ENCODE measurements at regions not wholly inside any gene's neighbourhood (a gene's known extent, or its start where the extent isn't known, plus 50 kb on each side); places are given as distances from the start of the nearest gene placed in this dataset.

DNA sequence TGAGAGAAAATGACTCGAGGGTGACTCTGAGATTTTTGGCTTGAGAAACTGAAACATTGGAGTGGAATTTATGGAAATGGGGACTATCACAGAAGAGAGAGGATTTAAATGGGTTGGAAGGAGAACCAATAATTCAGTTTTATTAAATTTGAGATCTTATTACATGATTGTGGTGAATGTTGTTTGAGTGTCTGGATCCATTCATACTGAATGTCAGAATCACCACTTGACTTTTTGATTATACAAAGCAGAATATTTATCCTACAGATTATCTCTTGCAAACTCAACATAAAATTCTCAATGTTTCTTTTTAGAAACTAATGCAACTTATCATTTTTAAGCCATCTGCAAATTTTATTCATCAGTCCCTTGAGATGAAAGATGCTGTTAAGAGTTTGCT lies 332.8 kb downstream of the CNTN3 start:
- Histone ChIP-seq H3K4me3 (ENCODE audit: control insufficient read depth in 2 of 3, extremely low read depth in 1 of 3, insufficient read depth in 2 of 3, low read depth in 1 of 3, low read length in 3 of 3) (no peak overlapping the region), H3K27me3 (ENCODE audit: control insufficient read depth, extremely low read depth, insufficient read depth, low read length) (no peaks in the 10 kb centered on the region), H3K4me2 (ENCODE audit: control insufficient read depth, extremely low read depth, insufficient read depth, low read depth, low read length) (no peak overlapping the region), H2AFZ (ENCODE audit: control insufficient read depth, low read length) (no peak overlapping the region), H3K4me1 (ENCODE audit: control insufficient read depth, extremely low read depth, insufficient read depth, low read length) (no peaks in the 10 kb centered on the region), H3K36me3 (ENCODE audit: control insufficient read depth in 2 of 2, extremely low read depth in 1 of 2, insufficient read depth in 2 of 2, low read length in 2 of 2) (no peaks in the 10 kb centered on the region), H3K79me2 (ENCODE audit: control insufficient read depth, insufficient read depth, low read length) (no peaks in the 10 kb centered on the region), H3K9ac (ENCODE audit: control insufficient read depth, extremely low read depth, insufficient read depth, low read length) (no peak overlapping the region), H3K27ac (ENCODE audit: control insufficient read depth, insufficient read depth, low read length) (no peak overlapping the region), H3K9me1 (ENCODE audit: control insufficient read depth, extremely low read depth, insufficient read depth, low read length) (no peaks in the 10 kb centered on the region), H4K20me1 (ENCODE audit: control insufficient read depth, extremely low read depth, insufficient read depth, low read length) (no peaks in the 10 kb centered on the region), H3K9me3 (ENCODE audit: control insufficient read depth, low read depth, low read length) (no peaks in the 10 kb centered on the region)
- no peak for DNase-seq (ENCODE audit: low read depth, low spot score)
- dilution Hi-C loops (cut with MboI; ENCODE audit: extremely low pct_ligation_motif_present, low sequenced_read_pairs), result no loop called here
- TF ChIP-seq EZH2 (IDR thresholded peaks at IDR 0.05; ENCODE audit: low read length), result no peak
- TF ChIP-seq, protein P1, sequence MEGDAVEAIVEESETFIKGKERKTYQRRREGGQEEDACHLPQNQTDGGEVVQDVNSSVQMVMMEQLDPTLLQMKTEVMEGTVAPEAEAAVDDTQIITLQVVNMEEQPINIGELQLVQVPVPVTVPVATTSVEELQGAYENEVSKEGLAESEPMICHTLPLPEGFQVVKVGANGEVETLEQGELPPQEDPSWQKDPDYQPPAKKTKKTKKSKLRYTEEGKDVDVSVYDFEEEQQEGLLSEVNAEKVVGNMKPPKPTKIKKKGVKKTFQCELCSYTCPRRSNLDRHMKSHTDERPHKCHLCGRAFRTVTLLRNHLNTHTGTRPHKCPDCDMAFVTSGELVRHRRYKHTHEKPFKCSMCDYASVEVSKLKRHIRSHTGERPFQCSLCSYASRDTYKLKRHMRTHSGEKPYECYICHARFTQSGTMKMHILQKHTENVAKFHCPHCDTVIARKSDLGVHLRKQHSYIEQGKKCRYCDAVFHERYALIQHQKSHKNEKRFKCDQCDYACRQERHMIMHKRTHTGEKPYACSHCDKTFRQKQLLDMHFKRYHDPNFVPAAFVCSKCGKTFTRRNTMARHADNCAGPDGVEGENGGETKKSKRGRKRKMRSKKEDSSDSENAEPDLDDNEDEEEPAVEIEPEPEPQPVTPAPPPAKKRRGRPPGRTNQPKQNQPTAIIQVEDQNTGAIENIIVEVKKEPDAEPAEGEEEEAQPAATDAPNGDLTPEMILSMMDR (optimal IDR thresholded peaks at IDR 0.05 in 1 of 3, IDR thresholded peaks at IDR 0.05 in 1 of 3, conservative IDR thresholded peaks at IDR 0.05 in 1 of 3; ENCODE audit: extremely low read depth in 1 of 3, insufficient read depth in 2 of 3, low read length in 3 of 3), result no peak
- FAIRE-seq, result no peak

- Histone ChIP-seq H3K4me1 (ENCODE audit: control insufficient read depth, extremely low read depth, insufficient read depth, low read length) (no peaks in the 10 kb centered on the region), H3K36me3 (ENCODE audit: control insufficient read depth in 2 of 2, extremely low read depth in 1 of 2, insufficient read depth in 2 of 2, low read length in 2 of 2) (no peaks in the 10 kb centered on the region), H3K79me2 (ENCODE audit: control insufficient read depth, insufficient read depth, low read length) (no peaks in the 10 kb centered on the region), H3K4me3 (ENCODE audit: control insufficient read depth in 2 of 3, extremely low read depth in 1 of 3, insufficient read depth in 2 of 3, low read depth in 1 of 3, low read length in 3 of 3) (no peak overlapping the region), H2AFZ (ENCODE audit: control insufficient read depth, low read length) (no peak overlapping the region), H3K27me3 (ENCODE audit: control insufficient read depth, extremely low read depth, insufficient read depth, low read length) (no peaks in the 10 kb centered on the region), H3K27ac (ENCODE audit: control insufficient read depth, insufficient read depth, low read length) (no peak overlapping the region), H3K4me2 (ENCODE audit: control insufficient read depth, extremely low read depth, insufficient read depth, low read depth, low read length) (no peak overlapping the region), H4K20me1 (ENCODE audit: control insufficient read depth, extremely low read depth, insufficient read depth, low read length) (no peaks in the 10 kb centered on the region), H3K9me1 (ENCODE audit: control insufficient read depth, extremely low read depth, insufficient read depth, low read length) (no peaks in the 10 kb centered on the region), H3K9me3 (ENCODE audit: control insufficient read depth, low read depth, low read length) (no peaks in the 10 kb centered on the region), H3K9ac (ENCODE audit: control insufficient read depth, extremely low read depth, insufficient read depth, low read length) (no peak overlapping the region)
- no peak for DNase-seq (ENCODE audit: low read depth, low spot score)
- FAIRE-seq, result no peak
- dilution Hi-C loops (cut with MboI; ENCODE audit: extremely low pct_ligation_motif_present, low sequenced_read_pairs), result no loop called here
- TF ChIP-seq, protein P1 (optimal IDR thresholded peaks at IDR 0.05 in 1 of 3, IDR thresholded peaks at IDR 0.05 in 1 of 3, conservative IDR thresholded peaks at IDR 0.05 in 1 of 3; ENCODE audit: extremely low read depth in 1 of 3, insufficient read depth in 2 of 3, low read length in 3 of 3), result no peak
- no peak for TF ChIP-seq EZH2 (IDR thresholded peaks at IDR 0.05; ENCODE audit: low read length)
These were observed 340.7 kb downstream of the CNTN3 start for GRCh38 chr3:74273555-74274402.
